ENCODE measurements at regions not wholly inside any gene's neighbourhood (a gene's known extent, or its start where the extent isn't known, plus 50 kb on each side); places are given as distances from the start of the nearest gene placed in this dataset.

- Histone ChIP-seq H3K36me3 (ENCODE audit: control insufficient read depth in 4 of 4, insufficient read depth in 4 of 4, low read length in 4 of 4) (no peaks in the 10 kb centered on the region), H3K27me3 (ENCODE audit: control insufficient read depth in 3 of 3, insufficient read depth in 3 of 3, low read length in 2 of 3) (no peaks in the 10 kb centered on the region), H3K27ac (ENCODE audit: low read depth in 1 of 2, low read length in 1 of 2) (no peak overlapping the region), H3K4me1 (ENCODE audit: control insufficient read depth in 5 of 5, insufficient read depth in 5 of 5, low read length in 5 of 5) (peaks cover 0 to 4% (median 0%) of the 10 kb centered on the region in 5 donors), H3K9ac (ENCODE audit: insufficient read depth in 1 of 2, low read length in 2 of 2) (no peak overlapping the region), H3K4me3 (no peak overlapping the region), H3K9me3 (ENCODE audit: control insufficient read depth in 4 of 4, insufficient read depth in 3 of 4, low read length in 3 of 4) (peaks cover 0 to 4% (median 0%) of the 10 kb centered on the region in 4 donors)
- no peak for TF ChIP-seq CTCF (IDR thresholded peaks at IDR 0.05; ENCODE audit: control extremely low read depth, extremely low read depth)
- 91 to 93% methylated on average over 3 of the region's 3 CpGs for WGBS, 2 donors
- ATAC-seq (ENCODE audit: insufficient read depth, low FRiP score) (no peak), DNase-seq (no peak)
Measured at GRCh38 chr4:130851932-130852331, 1756.0 kb downstream of the C4orf33 start.

- Histone ChIP-seq H3K4me3 (no peak overlapping the region), H3K9me3 (ENCODE audit: control insufficient read depth in 4 of 4, insufficient read depth in 3 of 4, low read length in 3 of 4) (peaks cover 0 to 4% (median 0%) of the 10 kb centered on the region in 4 donors), H3K27ac (ENCODE audit: low read depth in 1 of 2, low read length in 1 of 2) (no peak overlapping the region), H3K4me1 (ENCODE audit: control insufficient read depth in 5 of 5, insufficient read depth in 5 of 5, low read length in 5 of 5) (no peaks in the 10 kb centered on the region), H3K36me3 (ENCODE audit: control insufficient read depth in 4 of 4, insufficient read depth in 4 of 4, low read length in 4 of 4) (no peaks in the 10 kb centered on the region), H3K9ac (ENCODE audit: insufficient read depth in 1 of 2, low read length in 2 of 2) (no peak overlapping the region), H3K27me3 (ENCODE audit: control insufficient read depth in 3 of 3, insufficient read depth in 3 of 3, low read length in 2 of 3) (no peaks in the 10 kb centered on the region)
- DNase-seq (no peak), ATAC-seq (ENCODE audit: insufficient read depth, low FRiP score) (no peak)
- 73 to 77% methylated on average over 3 of the region's 3 CpGs for WGBS, 2 donors
- no peak for TF ChIP-seq CTCF (IDR thresholded peaks at IDR 0.05; ENCODE audit: control extremely low read depth, extremely low read depth)
Measured at GRCh38 chr4:130855533-130855932, 1759.6 kb downstream of the C4orf33 start.

- Histone ChIP-seq H3K36me3 (ENCODE audit: control insufficient read depth in 4 of 4, insufficient read depth in 4 of 4, low read length in 4 of 4) (no peaks in the 10 kb centered on the region), H3K27me3 (ENCODE audit: control insufficient read depth in 3 of 3, insufficient read depth in 3 of 3, low read length in 2 of 3) (no peaks in the 10 kb centered on the region), H3K9ac (ENCODE audit: insufficient read depth in 1 of 2, low read length in 2 of 2) (no peak overlapping the region), H3K27ac (ENCODE audit: low read depth in 1 of 2, low read length in 1 of 2) (no peak overlapping the region), H3K4me1 (ENCODE audit: control insufficient read depth in 5 of 5, insufficient read depth in 5 of 5, low read length in 5 of 5) (no peaks in the 10 kb centered on the region), H3K4me3 (no peak overlapping the region), H3K9me3 (ENCODE audit: control insufficient read depth in 4 of 4, insufficient read depth in 3 of 4, low read length in 3 of 4) (no peaks in the 10 kb centered on the region)
- ATAC-seq (ENCODE audit: insufficient read depth, low FRiP score) (no peak), DNase-seq (no peak)
- WGBS, 2 donors = 85 to 88% methylated on average over 3 of the region's 3 CpGs
- TF ChIP-seq CTCF (IDR thresholded peaks at IDR 0.05; ENCODE audit: control extremely low read depth, extremely low read depth) = no peak
Measured at GRCh38 chr4:130859991-130860390, 1764.0 kb downstream of the C4orf33 start.

- Histone ChIP-seq H3K4me3 (no peak overlapping the region), H3K36me3 (ENCODE audit: control insufficient read depth in 4 of 4, insufficient read depth in 4 of 4, low read length in 4 of 4) (no peaks in the 10 kb centered on the region), H3K27me3 (ENCODE audit: control insufficient read depth in 3 of 3, insufficient read depth in 3 of 3, low read length in 2 of 3) (no peaks in the 10 kb centered on the region), H3K9me3 (ENCODE audit: control insufficient read depth in 4 of 4, insufficient read depth in 3 of 4, low read length in 3 of 4) (peaks cover 0 to 2% (median 0%) of the 10 kb centered on the region in 4 donors), H3K27ac (ENCODE audit: low read depth in 1 of 2, low read length in 1 of 2) (no peak overlapping the region), H3K4me1 (ENCODE audit: control insufficient read depth in 5 of 5, insufficient read depth in 5 of 5, low read length in 5 of 5) (no peaks in the 10 kb centered on the region), H3K9ac (ENCODE audit: insufficient read depth in 1 of 2, low read length in 2 of 2) (no peak overlapping the region)
- no peak for TF ChIP-seq CTCF (IDR thresholded peaks at IDR 0.05; ENCODE audit: control extremely low read depth, extremely low read depth)
- no peak for ATAC-seq (ENCODE audit: insufficient read depth, low FRiP score)
- DNase-seq = no peak
Measured at GRCh38 chr4:130896920-130897319, 1801.0 kb downstream of the C4orf33 start.

Data from lung (tissue), 11 donors.